Trophoblast cell (in vitro differentiated cells and primary cell): ENCODE measurements at regions not wholly inside any gene's neighbourhood (a gene's known extent, or its start where the extent isn't known, plus 50 kb on each side); places are given as distances from the start of the nearest gene placed in this dataset.

Experiments
- DNase-seq, 2 donors: peaks; one replicate each; pipeline ENCODE4 v3.0.0-alpha.2; 2016
- H2AFZ ChIP-seq: 2 replicates; pipeline ENCODE4 v1.6.1; 2013; ENCODE audit warnings: low read length, moderate library complexity, mild to moderate bottlenecking; ENCODE audit not compliant: insufficient read depth, poor library complexity
- H2AK5ac ChIP-seq: 2 replicates; pipeline ENCODE4 v1.6.1; 2013; ENCODE audit warnings: mild to moderate bottlenecking, low read length
- H2BK120ac ChIP-seq: 2 replicates; pipeline ENCODE4 v1.6.1; 2013; ENCODE audit warnings: low read length, mild to moderate bottlenecking, moderate library complexity; ENCODE audit not compliant: insufficient read depth, poor library complexity
- H2BK12ac ChIP-seq: 2 replicates; pipeline ENCODE4 v1.6.1; 2013; ENCODE audit warnings: mild to moderate bottlenecking, low read length, moderate library complexity
- H2BK5ac ChIP-seq: 2 replicates; pipeline ENCODE4 v1.6.1; 2013; ENCODE audit warnings: low read length, low read depth, moderate library complexity, mild to moderate bottlenecking; ENCODE audit not compliant: poor library complexity
- H3K14ac ChIP-seq: 2 replicates; pipeline ENCODE4 v1.6.1; 2013; ENCODE audit warnings: mild to moderate bottlenecking, low read length
- H3K18ac ChIP-seq: 2 replicates; pipeline ENCODE4 v1.6.1; 2013; ENCODE audit warnings: mild to moderate bottlenecking, low read length
- H3K23ac ChIP-seq: 2 replicates; pipeline ENCODE4 v1.6.1; 2013; ENCODE audit warnings: low read length
- H3K27ac ChIP-seq: 2 replicates; pipeline ENCODE4 v1.5.1; 2013; ENCODE audit warnings: low read depth, mild to moderate bottlenecking, inconsistent platforms, low read length, moderate library complexity
- H3K27me3 ChIP-seq: 2 replicates; pipeline ENCODE4 v1.6.1; 2013; ENCODE audit warnings: inconsistent platforms, mild to moderate bottlenecking, low read length, moderate library complexity; ENCODE audit not compliant: insufficient read depth
- H3K36me3 ChIP-seq, 2 experiments: 1 replicate in 1 of 2; 2 replicates in 1 of 2; pipeline ENCODE4 v1.6.1; 2013; ENCODE audit warnings: low read length in 2 of 2, mild to moderate bottlenecking in 2 of 2, moderate library complexity in 1 of 2; ENCODE audit not compliant: insufficient read depth in 2 of 2, control insufficient read depth in 1 of 2
- H3K4ac ChIP-seq: 2 replicates; pipeline ENCODE4 v1.6.1; 2013; ENCODE audit warnings: low read depth, mild to moderate bottlenecking, low read length, moderate library complexity
- H3K4me1 ChIP-seq, 2 experiments: 1 replicate in 1 of 2; 2 replicates in 1 of 2; pipeline ENCODE4 v1.6.1; 2013; ENCODE audit warnings: low read length in 2 of 2, mild to moderate bottlenecking in 2 of 2, moderate library complexity in 1 of 2; ENCODE audit not compliant: insufficient read depth in 2 of 2, control insufficient read depth in 1 of 2
- H3K4me2 ChIP-seq: 2 replicates; pipeline ENCODE4 v1.6.1; 2013; ENCODE audit warnings: inconsistent platforms, mild to moderate bottlenecking, low read length, moderate library complexity
- H3K4me3 ChIP-seq: 2 replicates; pipeline ENCODE4 v1.5.1; 2013; ENCODE audit warnings: mild to moderate bottlenecking, low read depth, low read length, inconsistent platforms
- H3K79me1 ChIP-seq: one replicate; pipeline ENCODE4 v1.6.1; 2013; ENCODE audit warnings: low read length
- H3K79me2 ChIP-seq: 2 replicates; pipeline ENCODE4 v1.6.1; 2013; ENCODE audit warnings: low read length, mild to moderate bottlenecking; ENCODE audit not compliant: control insufficient read depth, insufficient read depth, poor library complexity
- H3K9ac ChIP-seq: 2 replicates; pipeline ENCODE4 v1.6.1; 2013; ENCODE audit warnings: mild to moderate bottlenecking, low read length
- H3K9me3 ChIP-seq: 2 replicates; pipeline ENCODE4 v1.6.1; 2013; ENCODE audit warnings: low read depth, mild to moderate bottlenecking, control low read depth, inconsistent platforms, low read length; ENCODE audit not compliant: insufficient read depth
- H4K12ac ChIP-seq: 2 replicates; pipeline ENCODE4 v1.6.1; 2013; ENCODE audit warnings: low read depth, mild to moderate bottlenecking, low read length, moderate library complexity
- H4K8ac ChIP-seq: 2 replicates; pipeline ENCODE4 v1.6.1; 2013; ENCODE audit warnings: low read depth, mild to moderate bottlenecking, low read length, moderate library complexity
- H4K91ac ChIP-seq: one replicate; pipeline ENCODE4 v1.6.1; 2013; ENCODE audit warnings: low read depth, mild to moderate bottlenecking, low read length, moderate library complexity
- WGBS: extraction: QIAGEN DNeasy Blood & Tissue Kit; methylation state at CpG from one replicate; pipeline ENCODE4 v1.1.7; 2013; ENCODE audit warnings: missing lambda C conversion rate; ENCODE audit not compliant: insufficient read length, insufficient coverage; ENCODE audit errors: extremely low coverage; 5-methylcytosine and 5-hydroxymethylcytosine counted together

- H3K27me3 ChIP-seq = no peaks in the 10 kb centered on the region
- no peak for DNase-seq
Observed at GRCh38 chr6:156058356-156058755, 602.7 kb upstream of the NOX3 start.

GRCh38 chr6:156057869-156058268 is 602.2 kb upstream of the NOX3 start:
- H3K9ac ChIP-seq = no peak overlapping the region
- H2BK12ac ChIP-seq = no peak overlapping the region
- no peak overlapping the region for H3K18ac ChIP-seq
- no peak overlapping the region for H3K4ac ChIP-seq
- H3K27ac ChIP-seq = no peak overlapping the region
- no peak overlapping the region for H3K4me2 ChIP-seq
- no peaks in the 10 kb centered on the region for H3K27me3 ChIP-seq
- H3K79me1 ChIP-seq = no peaks in the 10 kb centered on the region
- no peak overlapping the region for H2AK5ac ChIP-seq
- H2AFZ ChIP-seq = no peak overlapping the region
- no peaks in the 10 kb centered on the region for H3K9me3 ChIP-seq
- H2BK5ac ChIP-seq = no peak overlapping the region
- no peak for DNase-seq
- no peaks in the 10 kb centered on the region for H3K36me3 ChIP-seq
- no peak overlapping the region for H4K91ac ChIP-seq
- no peaks in the 10 kb centered on the region for H3K4me1 ChIP-seq
- no peak overlapping the region for H3K23ac ChIP-seq
- H4K8ac ChIP-seq = no peak overlapping the region
- no peak overlapping the region for H2BK120ac ChIP-seq
- H3K4me3 ChIP-seq = no peak overlapping the region
- no CpG with 5 or more reads among the region's 5 CpGs for WGBS
- H3K14ac ChIP-seq = no peak overlapping the region
- H4K12ac ChIP-seq = no peak overlapping the region
- no peaks in the 10 kb centered on the region for H3K79me2 ChIP-seq

More at GRCh38 chr6:156058356-156058755, 602.7 kb upstream of the NOX3 start:
- no peak overlapping the region for H2AFZ ChIP-seq
- no peaks in the 10 kb centered on the region for H3K9me3 ChIP-seq
- no peaks in the 10 kb centered on the region for H3K4me1 ChIP-seq
- no peak overlapping the region for H3K14ac ChIP-seq
- H3K23ac ChIP-seq = no peak overlapping the region
- H2BK12ac ChIP-seq = no peak overlapping the region
- H4K8ac ChIP-seq = no peak overlapping the region
- H3K4ac ChIP-seq = no peak overlapping the region
- H3K18ac ChIP-seq = no peak overlapping the region
- H4K12ac ChIP-seq = no peak overlapping the region
- no peaks in the 10 kb centered on the region for H3K36me3 ChIP-seq
- no peak overlapping the region for H2BK5ac ChIP-seq
- no CpG with 5 or more reads among the region's 2 CpGs for WGBS
- no peak overlapping the region for H3K4me2 ChIP-seq
- H3K79me2 ChIP-seq = no peaks in the 10 kb centered on the region
- H3K9ac ChIP-seq = no peak overlapping the region
- no peak overlapping the region for H2AK5ac ChIP-seq
- no peaks in the 10 kb centered on the region for H3K79me1 ChIP-seq
- no peak overlapping the region for H3K4me3 ChIP-seq
- H3K27ac ChIP-seq = no peak overlapping the region
- no peak overlapping the region for H2BK120ac ChIP-seq
- no peak overlapping the region for H4K91ac ChIP-seq

- no peak overlapping the region for H3K14ac ChIP-seq
- no peak overlapping the region for H2AK5ac ChIP-seq
- WGBS = no CpG with 5 or more reads among the region's 2 CpGs
- no peaks in the 10 kb centered on the region for H3K79me1 ChIP-seq
- no peak overlapping the region for H4K12ac ChIP-seq
- H3K18ac ChIP-seq = no peak overlapping the region
- H2AFZ ChIP-seq = no peak overlapping the region
- no peak overlapping the region for H2BK120ac ChIP-seq
- H3K23ac ChIP-seq = no peak overlapping the region
- no peak overlapping the region for H3K4ac ChIP-seq
- no peaks in the 10 kb centered on the region for H3K79me2 ChIP-seq
- H3K27me3 ChIP-seq = no peaks in the 10 kb centered on the region
- H3K9ac ChIP-seq = no peak overlapping the region
- H2BK5ac ChIP-seq = no peak overlapping the region
- H2BK12ac ChIP-seq = no peak overlapping the region
- no peak overlapping the region for H3K4me2 ChIP-seq
- DNase-seq = no peak
- H3K4me3 ChIP-seq = no peak overlapping the region
- H3K9me3 ChIP-seq = no peaks in the 10 kb centered on the region
- H3K4me1 ChIP-seq = no peaks in the 10 kb centered on the region
- no peak overlapping the region for H4K91ac ChIP-seq
- no peak overlapping the region for H4K8ac ChIP-seq
- no peak overlapping the region for H3K27ac ChIP-seq
- no peaks in the 10 kb centered on the region for H3K36me3 ChIP-seq
Observed at GRCh38 chr6:156056085-156056484, 600.4 kb upstream of the NOX3 start.

GRCh38 chr6:156053626-156054025 is 598.0 kb upstream of the NOX3 start:
- H2BK12ac ChIP-seq = no peak overlapping the region
- no peaks in the 10 kb centered on the region for H3K4me1 ChIP-seq
- H3K4me2 ChIP-seq = no peak overlapping the region
- no peaks in the 10 kb centered on the region for H3K9me3 ChIP-seq
- no peak overlapping the region for H4K12ac ChIP-seq
- H3K23ac ChIP-seq = no peak overlapping the region
- no peak overlapping the region for H2AK5ac ChIP-seq
- H3K27ac ChIP-seq = no peak overlapping the region
- H3K4ac ChIP-seq = no peak overlapping the region
- H3K18ac ChIP-seq = no peak overlapping the region
- H3K4me3 ChIP-seq = no peak overlapping the region
- no peak overlapping the region for H2BK120ac ChIP-seq
- no peaks in the 10 kb centered on the region for H3K36me3 ChIP-seq
- no peak overlapping the region for H4K8ac ChIP-seq
- H3K9ac ChIP-seq = no peak overlapping the region
- H3K79me1 ChIP-seq = no peaks in the 10 kb centered on the region
- H2AFZ ChIP-seq = no peak overlapping the region
- H3K14ac ChIP-seq = no peak overlapping the region
- DNase-seq = no peak
- H2BK5ac ChIP-seq = no peak overlapping the region
- no peaks in the 10 kb centered on the region for H3K79me2 ChIP-seq
- H3K27me3 ChIP-seq = no peaks in the 10 kb centered on the region
- no CpG with 5 or more reads among the region's 13 CpGs for WGBS
- H4K91ac ChIP-seq = no peak overlapping the region
